SJCRH30 (cell line): ENCODE measurements at regions not wholly inside any gene's neighbourhood (a gene's known extent, or its start where the extent isn't known, plus 50 kb on each side); places are given as distances from the start of the nearest gene placed in this dataset.
"Not testable (repeated sequence)": the region's sequence is repeated elsewhere in the genome, so short reads cannot be mapped to it uniquely, and the experiment has no call there.

Experiments
- DNase-seq, 2 experiments: peaks; one replicate each; pipeline ENCODE4 v3.0.0-alpha.2; 2015 to 2020
- H3K27ac ChIP-seq: fragments of 250-450 bp; sonication (Bioruptor Pico); 2 replicates; pipeline ENCODE4 v1.5.1; 2020; ENCODE audit warnings: mild to moderate bottlenecking, moderate library complexity
- H3K27me3 ChIP-seq: fragments of 250-450 bp; sonication (Bioruptor Pico); 2 replicates; pipeline ENCODE4 v1.5.1; 2020; ENCODE audit warnings: mild to moderate bottlenecking, moderate library complexity
- H3K36me3 ChIP-seq: fragments of 250-450 bp; sonication (Bioruptor Pico); 2 replicates; pipeline ENCODE4 v1.5.1; 2020; ENCODE audit warnings: mild to moderate bottlenecking, moderate library complexity
- H3K4me1 ChIP-seq: fragments of 250-450 bp; sonication (Bioruptor Pico); 2 replicates; pipeline ENCODE4 v1.5.1; 2020; ENCODE audit warnings: mild to moderate bottlenecking, moderate library complexity
- H3K4me3 ChIP-seq: fragments of 250-450 bp; sonication (Bioruptor Pico); 2 replicates; pipeline ENCODE4 v1.5.1; 2020; ENCODE audit warnings: mild to moderate bottlenecking, moderate library complexity
- H3K9me3 ChIP-seq: fragments of 250-450 bp; sonication (Bioruptor Pico); replicated peaks from 2 replicates; pipeline ENCODE4 v1.5.1; 2020; ENCODE audit warnings: mild to moderate bottlenecking, moderate library complexity

GRCh38 chr7:133132906-133133305 lies 51.0 kb upstream of the CHCHD3 start:
- no peaks in the 10 kb centered on the region for H3K9me3 ChIP-seq
- H3K36me3 ChIP-seq: no peaks in the 10 kb centered on the region
- H3K4me1 ChIP-seq: no peaks in the 10 kb centered on the region
- H3K4me3 ChIP-seq: no peak overlapping the region
- no peaks in the 10 kb centered on the region for H3K27me3 ChIP-seq
- no peak overlapping the region for H3K27ac ChIP-seq
- no peak for DNase-seq

GRCh38 chr7:133134810-133135209 lies 52.9 kb upstream of the CHCHD3 start:
- Histone ChIP-seq H3K36me3 (no peaks in the 10 kb centered on the region), H3K4me3 (no peak overlapping the region), H3K27ac (no peak overlapping the region), H3K9me3 (no peaks in the 10 kb centered on the region), H3K27me3 (no peaks in the 10 kb centered on the region), H3K4me1 (no peaks in the 10 kb centered on the region)
- no peak for DNase-seq

GRCh38 chr7:133135451-133135850 lies 53.6 kb upstream of the CHCHD3 start:
- DNase-seq: no peak
- Histone ChIP-seq H3K27ac (no peak overlapping the region), H3K9me3 (no peaks in the 10 kb centered on the region), H3K27me3 (no peaks in the 10 kb centered on the region), H3K4me1 (no peaks in the 10 kb centered on the region), H3K36me3 (no peaks in the 10 kb centered on the region), H3K4me3 (no peak overlapping the region)

- no peaks in the 10 kb centered on the region for H3K9me3 ChIP-seq
- no peak overlapping the region for H3K27ac ChIP-seq
- DNase-seq: peak; percentile 34 to 65
- no peaks in the 10 kb centered on the region for H3K36me3 ChIP-seq
- no peak overlapping the region for H3K4me3 ChIP-seq
- no peaks in the 10 kb centered on the region for H3K27me3 ChIP-seq
- H3K4me1 ChIP-seq: no peaks in the 10 kb centered on the region
These were observed 57.5 kb upstream of the CHCHD3 start for GRCh38 chr7:133139350-133139749.

- Histone ChIP-seq H3K27ac (no peak overlapping the region), H3K9me3 (no peaks in the 10 kb centered on the region)
These were observed 57.9 kb upstream of the CHCHD3 start for GRCh38 chr7:133139801-133140200.

GRCh38 chr7:133140994-133141595 lies 59.2 kb upstream of the CHCHD3 start:
- Histone ChIP-seq H3K4me3 (no peak overlapping the region), H3K36me3 (no peaks in the 10 kb centered on the region), H3K27ac (no peak overlapping the region), H3K9me3 (no peaks in the 10 kb centered on the region; the same call in 1 of the 2 replicates), H3K4me1 (no peaks in the 10 kb centered on the region), H3K27me3 (no peaks in the 10 kb centered on the region)
- DNase-seq: no peak

More at GRCh38 chr7:133139801-133140200, 57.9 kb upstream of the CHCHD3 start:
- no peak overlapping the region for H3K4me3 ChIP-seq
- no peaks in the 10 kb centered on the region for H3K4me1 ChIP-seq
- no peaks in the 10 kb centered on the region for H3K36me3 ChIP-seq
- no peaks in the 10 kb centered on the region for H3K27me3 ChIP-seq
- DNase-seq: no peak

GRCh38 chr7:133150760-133151159 lies 68.9 kb upstream of the CHCHD3 start:
- H3K4me1 ChIP-seq: no peaks in the 10 kb centered on the region
- H3K4me3 ChIP-seq: no peak overlapping the region
- no peak for DNase-seq
- H3K27me3 ChIP-seq: no peaks in the 10 kb centered on the region
- no peaks in the 10 kb centered on the region for H3K36me3 ChIP-seq
- H3K27ac ChIP-seq: no peak overlapping the region
- no peaks in the 10 kb centered on the region; the same call in 1 of the 2 replicates for H3K9me3 ChIP-seq

- no peak for DNase-seq
- Histone ChIP-seq H3K27me3 (no peaks in the 10 kb centered on the region), H3K9me3 (no peaks in the 10 kb centered on the region), H3K4me1 (no peaks in the 10 kb centered on the region), H3K27ac (no peak overlapping the region), H3K36me3 (no peaks in the 10 kb centered on the region), H3K4me3 (no peak overlapping the region)
These were observed 71.0 kb upstream of the CHCHD3 start for GRCh38 chr7:133152875-133153274.

GRCh38 chr7:133155146-133155545 lies 73.3 kb upstream of the CHCHD3 start:
- Histone ChIP-seq H3K4me3 (no peak overlapping the region), H3K27me3 (no peaks in the 10 kb centered on the region; the same call in 1 of the 2 replicates), H3K4me1 (no peaks in the 10 kb centered on the region), H3K9me3 (no peaks in the 10 kb centered on the region), H3K27ac (no peak overlapping the region), H3K36me3 (no peaks in the 10 kb centered on the region)
- DNase-seq: no peak

GRCh38 chr7:133155642-133156041 lies 73.8 kb upstream of the CHCHD3 start:
- Histone ChIP-seq H3K4me3 (no peak overlapping the region), H3K27me3 (no peaks in the 10 kb centered on the region; the same call in 1 of the 2 replicates), H3K27ac (no peak overlapping the region), H3K4me1 (no peaks in the 10 kb centered on the region), H3K36me3 (no peaks in the 10 kb centered on the region), H3K9me3 (no peaks in the 10 kb centered on the region)
- no peak for DNase-seq

- Histone ChIP-seq H3K27ac (no peak overlapping the region), H3K4me1 (no peaks in the 10 kb centered on the region), H3K4me3 (no peak overlapping the region), H3K36me3 (no peaks in the 10 kb centered on the region), H3K27me3 (no peaks in the 10 kb centered on the region; the same call in 1 of the 2 replicates), H3K9me3 (no peaks in the 10 kb centered on the region)
- no peak for DNase-seq
These were observed 75.2 kb upstream of the CHCHD3 start for GRCh38 chr7:133157045-133157444.

GRCh38 chr7:133164498-133164897 lies 82.6 kb upstream of the CHCHD3 start:
- Histone ChIP-seq H3K4me3 (no peak overlapping the region), H3K9me3 (no peaks in the 10 kb centered on the region), H3K27ac (no peak overlapping the region), H3K4me1 (no peaks in the 10 kb centered on the region), H3K36me3 (no peaks in the 10 kb centered on the region), H3K27me3 (no peaks in the 10 kb centered on the region; the same call in 1 of the 2 replicates)
- no peak for DNase-seq

GRCh38 chr7:133165001-133165400 lies 83.1 kb upstream of the CHCHD3 start:
- H3K36me3 ChIP-seq: no peaks in the 10 kb centered on the region
- H3K27me3 ChIP-seq: no peaks in the 10 kb centered on the region
- H3K9me3 ChIP-seq: no peaks in the 10 kb centered on the region
- no peak for DNase-seq
- no peak overlapping the region for H3K4me3 ChIP-seq
- H3K27ac ChIP-seq: no peak overlapping the region
- H3K4me1 ChIP-seq: no peaks in the 10 kb centered on the region

GRCh38 chr7:133165529-133165928 lies 83.6 kb upstream of the CHCHD3 start:
- no peak for DNase-seq
- Histone ChIP-seq H3K4me3 (no peak overlapping the region), H3K36me3 (no peaks in the 10 kb centered on the region)

GRCh38 chr7:133167300-133167699 lies 85.4 kb upstream of the CHCHD3 start:
- H3K4me1 ChIP-seq: no peaks in the 10 kb centered on the region
- H3K27me3 ChIP-seq: no peaks in the 10 kb centered on the region
- no peak for DNase-seq
- no peak overlapping the region for H3K27ac ChIP-seq
- no peaks in the 10 kb centered on the region for H3K36me3 ChIP-seq
- H3K9me3 ChIP-seq: no peaks in the 10 kb centered on the region
- H3K4me3 ChIP-seq: no peak overlapping the region

More at GRCh38 chr7:133165529-133165928, 83.6 kb upstream of the CHCHD3 start:
- H3K27me3 ChIP-seq: no peaks in the 10 kb centered on the region
- no peak overlapping the region for H3K27ac ChIP-seq
- H3K4me1 ChIP-seq: no peaks in the 10 kb centered on the region
- no peaks in the 10 kb centered on the region for H3K9me3 ChIP-seq

GRCh38 chr7:133169167-133169822 lies 83.6 kb upstream of the EXOC4 start:
- not testable (repeated sequence) for H3K27me3 ChIP-seq, H3K9me3 ChIP-seq, H3K36me3 ChIP-seq, H3K27ac ChIP-seq, H3K4me3 ChIP-seq, DNase-seq, H3K4me1 ChIP-seq
